Panc1 (cell line): ENCODE measurements at regions not wholly inside any gene's neighbourhood (a gene's known extent, or its start where the extent isn't known, plus 50 kb on each side); places are given as distances from the start of the nearest gene placed in this dataset.

ENCODE experiments used
- ATAC-seq: fragments of 200-7000 bp; cut with Tn5 transposase; 2 replicates; pipeline ENCODE4 v1.9.1; 2020; ENCODE audit warnings: mild to moderate bottlenecking, moderate library complexity
- BruUV-seq: library from RNA; stranded (reverse); fragments of 400-500 nt; replicated peaks from 2 replicates; lab custom pipeline; 2021; lab: Mats Ljungman, UMichigan
- CTCF ChIA-PET: fragments of 300-600 bp; sonication (Branson Sonifier 250); formaldehyde crosslinking; loops from one replicate; lab custom pipeline; 2022; ENCODE audit warnings: antibody characterized with exemption; lab: Charles Lee
- POLR2A ChIA-PET: fragments of 300-600 bp; sonication (Branson Sonifier 250); formaldehyde crosslinking; loops from one replicate; lab custom pipeline; 2022; ENCODE audit warnings: antibody characterized with exemption; lab: Charles Lee
- DNase-seq: peaks from one replicate; pipeline ENCODE4 v3.0.0-alpha.2; 2010; ENCODE audit warnings: low read depth, low spot score
- H3K27ac ChIP-seq: 2 replicates; pipeline ENCODE4 v1.5.1; 2011; ENCODE audit warnings: mild to moderate bottlenecking, low read length, inconsistent platforms
- H3K27me3 ChIP-seq: fragments of 200-500 bp; sonication (Bioruptor generic); 2 replicates; pipeline ENCODE4 v1.6.0; 2014; ENCODE audit warnings: low read length, inconsistent platforms; ENCODE audit not compliant: control insufficient read depth, insufficient read depth
- H3K36me3 ChIP-seq: fragments of 200-500 bp; sonication (Bioruptor generic); 2 replicates; pipeline ENCODE4 v1.5.1; 2014; ENCODE audit warnings: inconsistent platforms, mild to moderate bottlenecking, low read length, moderate library complexity; ENCODE audit not compliant: control insufficient read depth, insufficient read depth
- H3K4me1 ChIP-seq: 2 replicates; pipeline ENCODE4 v1.5.1; 2011; ENCODE audit warnings: inconsistent platforms, mild to moderate bottlenecking, low read length, moderate library complexity; ENCODE audit not compliant: control insufficient read depth, insufficient read depth
- H3K4me3 ChIP-seq, 2 experiments: 2 replicates each; pipeline ENCODE4 v1.5.1; 2011 to 2012; ENCODE audit warnings: low read depth in 2 of 2, low read length in 2 of 2, mild to moderate bottlenecking in 2 of 2, inconsistent platforms in 1 of 2, moderate library complexity in 1 of 2
- H3K9me3 ChIP-seq: fragments of 200-500 bp; sonication (Bioruptor generic); 2 replicates; pipeline ENCODE4 v1.5.1; 2014; ENCODE audit warnings: low read depth, mild to moderate bottlenecking, inconsistent platforms, low read length, moderate library complexity; ENCODE audit not compliant: control insufficient read depth, insufficient read depth
- CTCF ChIP-seq: fragments of 450-650 bp; IDR thresholded peaks from 2 replicates; pipeline ENCODE4 v1.5.1; 2017; ENCODE audit warnings: mild to moderate bottlenecking
- POLR2AphosphoS5 ChIP-seq: IDR thresholded peaks from 2 replicates; pipeline ENCODE4 v1.6.1; 2012; ENCODE audit warnings: mild to moderate bottlenecking, low read depth, low read length, moderate library complexity
- SIN3A ChIP-seq: IDR thresholded peaks from 2 replicates; pipeline ENCODE4 v1.6.1; 2012; ENCODE audit warnings: low read depth, mild to moderate bottlenecking, low read length, moderate library complexity, borderline replicate concordance; ENCODE audit not compliant: insufficient read depth
- TCF7L2 ChIP-seq: IDR thresholded peaks from 2 replicates; pipeline ENCODE4 v1.6.1; 2011; ENCODE audit warnings: mild to moderate bottlenecking, low read depth, low read length, inconsistent platforms
- in situ Hi-C: cut with HindIII; loops from 2 replicates; pipeline ENCODE4 v1.10.0; 2016; ENCODE audit warnings: low sequenced_read_pairs, low pct_unique_long_range_greater_than_20kb
- intact Hi-C: fragments of 100-400 bp; cut with micrococcal nuclease; formaldehyde crosslinking; loops from one replicate; pipeline ENCODE4 v1.10.0; 2022; ENCODE audit not compliant: unreplicated experiment
- TF ChIP-seq, protein P1 (sequence below), 2 experiments: IDR thresholded peaks; 2 replicates each; pipeline ENCODE4 v1.6.1; 2011 to 2012; ENCODE audit warnings: low read depth in 2 of 2, control low read depth in 1 of 2, low read length in 1 of 2, mild to moderate bottlenecking in 1 of 2, moderate library complexity in 1 of 2; ENCODE audit not compliant: insufficient read depth in 1 of 2

GRCh38 chr4:107196312-107196711, 160.2 kb upstream of the DKK2 start:
- ChIA-PET CTCF (no interaction called here), POLR2A (no interaction called here)
- H3K27ac ChIP-seq: no peak overlapping the region
- ATAC-seq (no peak), DNase-seq (no peak)
- no TSS peak for BruUV-seq
- no peaks in the 10 kb centered on the region for H3K9me3 ChIP-seq
- intact Hi-C loops: no loop called here
- H3K36me3 ChIP-seq: no peaks in the 10 kb centered on the region
- no peak for TF ChIP-seq POLR2AphosphoS5
- no peaks in the 10 kb centered on the region for H3K4me1 ChIP-seq
- in situ Hi-C loops: no loop called here
- H3K4me3 ChIP-seq: no peak overlapping the region
- no peaks in the 10 kb centered on the region for H3K27me3 ChIP-seq

DNA sequence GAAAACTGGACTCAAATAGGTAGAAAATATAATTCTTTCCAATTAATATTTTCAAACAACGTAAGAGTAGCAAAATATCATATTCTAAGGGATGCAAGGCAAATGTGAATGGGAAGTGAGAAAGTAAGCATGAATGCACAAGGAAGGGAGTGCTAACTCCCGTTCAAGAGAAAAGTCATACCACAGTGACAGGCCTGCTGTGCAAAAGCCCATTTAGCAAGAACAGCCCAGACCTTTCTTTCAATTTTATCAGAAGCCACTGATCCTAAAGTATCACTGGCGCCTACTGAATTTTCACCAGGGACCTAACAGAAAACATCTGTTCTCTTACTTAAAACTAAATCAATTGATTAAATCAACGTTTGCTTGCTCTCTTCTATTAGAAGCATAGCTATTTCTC, 157.9 kb upstream of the DKK2 start:
- Histone ChIP-seq H3K36me3 (no peaks in the 10 kb centered on the region), H3K27me3 (no peaks in the 10 kb centered on the region), H3K4me3 (no peak overlapping the region), H3K9me3 (no peaks in the 10 kb centered on the region), H3K27ac (no peak overlapping the region), H3K4me1 (no peaks in the 10 kb centered on the region)
- CTCF ChIA-PET: no interaction called here
- in situ Hi-C loops (no loop called here), intact Hi-C loops (no loop called here)
- POLR2A ChIA-PET: no interaction called here
- ATAC-seq (no peak), DNase-seq (no peak)
- no peak for TF ChIP-seq SIN3A
- TF ChIP-seq POLR2AphosphoS5: no peak
- TF ChIP-seq, protein P1, sequence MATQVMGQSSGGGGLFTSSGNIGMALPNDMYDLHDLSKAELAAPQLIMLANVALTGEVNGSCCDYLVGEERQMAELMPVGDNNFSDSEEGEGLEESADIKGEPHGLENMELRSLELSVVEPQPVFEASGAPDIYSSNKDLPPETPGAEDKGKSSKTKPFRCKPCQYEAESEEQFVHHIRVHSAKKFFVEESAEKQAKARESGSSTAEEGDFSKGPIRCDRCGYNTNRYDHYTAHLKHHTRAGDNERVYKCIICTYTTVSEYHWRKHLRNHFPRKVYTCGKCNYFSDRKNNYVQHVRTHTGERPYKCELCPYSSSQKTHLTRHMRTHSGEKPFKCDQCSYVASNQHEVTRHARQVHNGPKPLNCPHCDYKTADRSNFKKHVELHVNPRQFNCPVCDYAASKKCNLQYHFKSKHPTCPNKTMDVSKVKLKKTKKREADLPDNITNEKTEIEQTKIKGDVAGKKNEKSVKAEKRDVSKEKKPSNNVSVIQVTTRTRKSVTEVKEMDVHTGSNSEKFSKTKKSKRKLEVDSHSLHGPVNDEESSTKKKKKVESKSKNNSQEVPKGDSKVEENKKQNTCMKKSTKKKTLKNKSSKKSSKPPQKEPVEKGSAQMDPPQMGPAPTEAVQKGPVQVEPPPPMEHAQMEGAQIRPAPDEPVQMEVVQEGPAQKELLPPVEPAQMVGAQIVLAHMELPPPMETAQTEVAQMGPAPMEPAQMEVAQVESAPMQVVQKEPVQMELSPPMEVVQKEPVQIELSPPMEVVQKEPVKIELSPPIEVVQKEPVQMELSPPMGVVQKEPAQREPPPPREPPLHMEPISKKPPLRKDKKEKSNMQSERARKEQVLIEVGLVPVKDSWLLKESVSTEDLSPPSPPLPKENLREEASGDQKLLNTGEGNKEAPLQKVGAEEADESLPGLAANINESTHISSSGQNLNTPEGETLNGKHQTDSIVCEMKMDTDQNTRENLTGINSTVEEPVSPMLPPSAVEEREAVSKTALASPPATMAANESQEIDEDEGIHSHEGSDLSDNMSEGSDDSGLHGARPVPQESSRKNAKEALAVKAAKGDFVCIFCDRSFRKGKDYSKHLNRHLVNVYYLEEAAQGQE (IDR thresholded peaks at IDR 0.05; ENCODE audit: insufficient read depth in 1 of 2, low read depth in 2 of 2, low read length in 1 of 2): no peak
- no peak for TF ChIP-seq TCF7L2
- no peak for TF ChIP-seq CTCF
- BruUV-seq: no TSS peak

GRCh38 chr4:107192601-107193000, 156.5 kb upstream of the DKK2 start:
- Histone ChIP-seq H3K9me3 (no peaks in the 10 kb centered on the region), H3K4me3 (no peak overlapping the region), H3K4me1 (no peaks in the 10 kb centered on the region), H3K27ac (no peak overlapping the region), H3K27me3 (no peaks in the 10 kb centered on the region), H3K36me3 (no peaks in the 10 kb centered on the region)
- no peak for ATAC-seq
- POLR2A ChIA-PET: no interaction called here
- in situ Hi-C loops: no loop called here
- BruUV-seq: no TSS peak
- TF ChIP-seq, protein P1 (IDR thresholded peaks at IDR 0.05; ENCODE audit: insufficient read depth in 1 of 2, low read depth in 2 of 2, low read length in 1 of 2): no peak
- TF ChIP-seq SIN3A: no peak
- no peak for DNase-seq
- CTCF ChIA-PET: no interaction called here
- intact Hi-C loops: no loop called here
